Fibroblast of skin of left biceps (primary cell): ENCODE measurements at regions not wholly inside any gene's neighbourhood (a gene's known extent, or its start where the extent isn't known, plus 50 kb on each side); places are given as distances from the start of the nearest gene placed in this dataset.
"Not testable (repeated sequence)": the region's sequence is repeated elsewhere in the genome, so short reads cannot be mapped to it uniquely, and the experiment has no call there.

Source experiments
- DNase-seq, 2 experiments: peaks; one replicate each; pipeline ENCODE4 v3.0.0-alpha.2; 2013; ENCODE audit warnings: low read depth in 2 of 2

DNA sequence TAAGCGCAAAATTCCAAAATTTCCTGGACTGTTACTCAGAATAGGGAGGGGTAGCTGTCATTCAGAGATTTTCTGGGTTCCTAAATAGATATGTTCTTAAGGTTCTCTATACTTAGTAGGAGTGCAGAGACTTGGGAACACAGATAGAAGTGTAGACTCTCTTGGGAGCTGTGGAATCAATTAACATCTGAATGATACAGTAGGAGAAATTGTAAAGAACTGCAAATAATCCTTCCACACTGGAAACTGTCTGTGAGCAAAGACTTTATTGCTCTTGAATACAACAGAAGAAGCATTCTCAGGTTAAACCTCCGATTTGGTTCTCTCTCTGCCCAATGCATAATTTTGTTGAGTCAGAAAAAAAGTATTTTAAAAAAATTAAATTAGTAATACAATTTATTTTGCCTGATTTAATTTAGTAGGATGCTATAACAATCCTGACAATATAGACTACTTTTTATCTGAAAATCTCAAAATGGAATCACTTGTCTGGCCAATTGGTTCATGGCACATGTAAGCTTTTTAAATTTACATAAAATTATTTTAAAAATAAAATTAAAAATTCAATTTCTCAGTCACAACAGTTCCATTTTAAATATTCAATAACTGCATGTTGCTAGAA is 1754.3 kb downstream of the PLA2G4A start:
- DNase-seq = no peak

- DNase-seq = no peak
These were observed 1755.4 kb downstream of the PLA2G4A start for GRCh38 chr1:188584119-188584518.

DNA sequence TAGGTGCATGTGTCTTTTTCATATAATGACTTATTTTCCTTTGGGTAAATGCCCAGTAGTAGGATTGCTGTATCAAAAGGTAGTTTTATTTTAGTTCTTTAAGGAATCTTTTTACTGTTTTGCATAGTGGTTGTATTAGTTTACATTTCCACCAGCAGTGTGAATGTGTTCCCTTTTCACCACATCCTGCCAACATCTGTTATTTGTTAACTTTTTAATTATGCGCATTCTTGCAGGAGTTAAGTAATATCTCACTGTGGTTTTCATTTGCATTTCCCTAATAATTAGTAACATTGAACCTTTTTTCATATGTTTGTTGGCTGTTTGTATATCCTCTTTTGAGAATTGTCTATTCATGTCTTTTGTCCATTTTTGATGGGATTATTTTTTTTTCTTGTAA is 1761.9 kb downstream of the PLA2G4A start:
- peak; percentile 7 to 19 for DNase-seq

GRCh38 chr1:188594542-188595235 is 1765.9 kb downstream of the PLA2G4A start:
- no peak for DNase-seq

DNA sequence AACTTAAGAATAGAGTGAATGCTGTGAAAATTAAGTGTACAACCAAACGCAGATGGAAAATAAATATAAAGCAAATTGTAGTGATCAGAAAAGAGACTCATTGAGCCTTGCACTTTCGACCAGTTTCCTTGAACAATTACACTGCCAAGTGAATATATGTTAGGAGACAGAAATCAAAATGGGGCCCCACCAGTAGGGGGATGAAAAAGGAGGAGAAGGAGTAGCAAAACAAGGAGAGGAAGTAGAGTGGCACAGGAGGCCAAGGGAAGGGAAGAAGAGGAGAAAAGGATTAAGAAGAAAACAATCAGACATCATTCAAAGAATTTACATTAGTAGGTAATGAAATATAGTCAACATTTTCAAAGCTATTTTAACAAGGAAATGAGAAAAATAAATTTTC is 1770.6 kb downstream of the PLA2G4A start:
- DNase-seq = no peak

DNA sequence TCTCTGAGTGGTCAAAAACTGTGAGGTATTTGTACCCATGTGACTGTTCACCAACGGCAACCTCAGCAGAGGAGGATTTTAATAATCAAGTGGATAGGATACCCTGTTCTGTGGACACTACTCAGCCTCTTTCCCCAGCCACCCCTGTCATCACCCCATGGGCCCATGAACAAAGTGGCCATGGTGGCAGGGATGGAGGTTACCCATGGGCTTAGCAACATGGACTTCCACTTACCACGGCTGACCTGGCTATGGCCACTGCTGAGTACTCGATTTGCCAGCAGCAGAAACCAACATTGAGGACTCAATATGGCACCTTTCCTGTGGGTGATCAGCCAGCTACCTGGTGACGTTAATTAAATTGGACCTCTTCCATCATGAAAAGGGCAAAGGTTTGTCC is 1782.7 kb downstream of the PLA2G4A start:
- DNase-seq = no peak

- DNase-seq = peak; percentile 17 to 43
These were observed 1786.6 kb downstream of the PLA2G4A start for GRCh38 chr1:188615321-188615720.

GRCh38 chr1:188620236-188620635 is 1791.5 kb downstream of the PLA2G4A start:
- DNase-seq = no peak

DNA sequence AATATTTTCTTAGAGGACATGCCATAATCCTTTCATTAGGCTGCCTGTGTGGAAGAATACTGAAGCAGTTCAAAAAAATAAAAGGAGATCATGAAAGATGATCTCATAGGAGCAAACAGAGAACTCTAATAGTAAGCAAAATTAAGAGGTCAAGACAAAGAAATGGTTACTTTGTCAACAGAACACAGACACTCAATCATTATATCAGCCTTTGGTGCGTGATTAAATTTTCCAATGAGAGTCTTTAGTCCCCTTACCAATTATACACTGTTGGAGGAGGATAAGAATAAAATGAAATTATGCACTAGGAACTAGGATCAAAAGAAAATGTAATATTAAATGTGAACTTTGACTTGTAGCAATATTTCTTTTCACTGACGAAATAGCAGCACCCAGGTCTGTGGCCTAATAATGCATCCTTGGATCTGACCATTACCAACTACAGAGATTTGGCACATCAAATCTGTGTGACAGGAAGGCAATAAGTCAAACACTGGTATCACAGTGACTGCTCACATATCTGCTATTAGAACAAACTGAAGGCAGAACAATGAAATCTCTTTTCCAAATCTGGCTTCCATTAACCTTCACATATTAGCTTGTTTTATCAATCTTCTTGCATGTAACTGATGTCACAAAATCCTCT is 1812.9 kb downstream of the PLA2G4A start:
- no peak for DNase-seq

DNA sequence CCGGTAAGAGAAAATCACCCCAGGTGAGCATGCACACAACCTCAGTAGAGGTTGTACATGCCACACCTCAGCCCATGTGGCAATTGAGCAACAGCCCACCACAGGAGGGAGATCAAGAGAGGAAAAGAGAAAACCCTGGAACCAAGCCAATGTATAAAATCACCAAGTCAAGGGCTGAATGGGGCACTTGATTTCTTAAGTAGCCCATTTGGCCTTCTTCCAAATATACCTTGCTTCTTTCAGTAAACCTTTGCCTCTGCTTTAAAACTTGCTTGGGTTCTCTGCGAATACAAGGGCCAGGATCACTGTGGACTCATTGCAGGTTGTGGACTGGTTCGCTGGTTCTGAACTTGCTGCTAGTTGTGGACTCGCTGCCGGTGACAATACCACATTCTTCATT is 1814.0 kb downstream of the PLA2G4A start:
- DNase-seq = no peak

- peak; percentile 93 to 94 for DNase-seq
These were observed 1823.9 kb downstream of the PLA2G4A start for GRCh38 chr1:188652678-188653077.

- DNase-seq = not testable (repeated sequence)
These were observed 1821.7 kb downstream of the BRINP3 start for GRCh38 chr1:188655966-188656365.

- DNase-seq = no peak
These were observed 1817.1 kb downstream of the BRINP3 start for GRCh38 chr1:188660572-188660971.

- no peak for DNase-seq
These were observed 1812.2 kb downstream of the BRINP3 start for GRCh38 chr1:188665477-188665876.

- DNase-seq = no peak
These were observed 1809.6 kb downstream of the BRINP3 start for GRCh38 chr1:188668083-188668482.

GRCh38 chr1:188669728-188670382 is 1807.8 kb downstream of the BRINP3 start:
- DNase-seq = no peak

DNA sequence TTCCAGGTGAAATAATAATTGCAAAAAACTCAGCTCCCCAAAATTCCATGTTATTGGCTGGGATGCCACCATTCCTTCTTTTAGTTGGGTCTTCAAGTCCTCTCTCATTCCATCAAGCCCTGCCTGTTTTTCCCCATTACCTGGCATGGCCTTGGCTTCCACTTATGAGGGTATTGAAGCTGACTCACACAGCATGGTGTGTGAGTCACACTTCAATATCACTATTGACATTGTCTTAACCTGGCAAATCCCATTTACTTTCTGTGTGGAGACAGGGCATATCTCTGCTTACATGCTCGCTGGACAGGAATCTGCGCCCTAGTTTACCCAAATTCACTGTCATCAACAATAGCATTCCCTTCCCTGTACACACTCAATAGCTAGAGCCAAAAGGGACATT is 1806.8 kb downstream of the BRINP3 start:
- no peak for DNase-seq

- DNase-seq = no peak
These were observed 1805.5 kb downstream of the BRINP3 start for GRCh38 chr1:188672153-188672552.

GRCh38 chr1:188689542-188689941 is 1788.1 kb downstream of the BRINP3 start:
- DNase-seq = no peak

DNA sequence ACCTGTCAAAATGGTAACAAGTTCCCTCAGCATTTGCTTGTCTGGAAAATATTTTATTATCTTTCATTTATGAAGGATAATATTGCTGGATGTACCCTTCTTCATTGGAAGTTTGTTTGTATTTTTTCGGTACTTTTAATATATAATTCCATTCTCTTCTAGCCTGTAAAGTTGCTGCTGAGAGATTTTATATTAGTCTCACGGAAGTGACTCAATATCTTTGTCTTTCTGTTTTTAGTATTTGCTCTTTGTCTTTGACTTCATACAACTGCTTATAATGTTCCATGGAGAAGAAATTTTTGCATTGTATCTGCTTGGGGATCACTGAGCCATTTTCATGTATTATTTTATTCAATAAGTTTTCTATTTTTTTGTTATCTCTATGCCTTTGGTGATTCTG is 1777.5 kb downstream of the BRINP3 start:
- DNase-seq = no peak

GRCh38 chr1:188706742-188707141 is 1770.9 kb downstream of the BRINP3 start:
- DNase-seq = peak in 1 of 2 experiments; percentile 8

DNA sequence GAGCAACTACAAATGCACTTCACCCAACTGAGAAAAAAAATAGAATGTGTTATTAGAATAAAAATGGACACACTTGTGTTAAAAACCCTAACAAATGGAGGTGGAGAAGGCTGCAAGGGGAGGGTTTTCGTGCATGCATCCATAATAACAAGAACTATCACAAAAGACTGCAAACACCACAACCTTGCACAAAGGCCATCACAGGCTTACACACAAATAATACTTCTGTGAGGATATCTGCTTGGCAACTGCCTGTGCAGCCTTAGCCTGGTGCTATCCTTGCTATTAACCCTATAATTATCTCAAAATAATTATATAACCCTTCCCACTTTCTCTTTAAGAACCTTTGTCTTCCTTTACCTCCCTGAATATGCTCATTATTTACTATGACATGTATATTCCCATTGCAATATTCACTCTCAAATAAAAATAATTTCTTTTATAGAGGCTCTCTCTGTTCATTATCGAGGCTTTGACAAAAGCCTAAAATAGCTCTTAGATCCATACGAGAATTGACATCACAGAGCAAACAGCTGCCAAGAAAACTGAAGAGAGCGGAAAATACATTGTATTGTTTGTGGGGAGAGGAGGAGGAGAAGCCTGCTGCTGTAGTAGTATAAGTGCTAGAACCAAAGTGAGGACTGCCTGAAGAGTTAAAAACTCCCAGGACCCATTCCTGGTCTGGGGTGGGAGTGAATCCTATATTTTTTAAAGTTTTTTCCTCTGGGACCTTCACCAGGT is 1768.7 kb downstream of the BRINP3 start:
- DNase-seq = no peak
